B cell (primary cell): ENCODE measurements at regions not wholly inside any gene's neighbourhood (a gene's known extent, or its start where the extent isn't known, plus 50 kb on each side); places are given as distances from the start of the nearest gene placed in this dataset.

Experiments used
- CTCF ChIP-seq: fragments of 200-600 bp; IDR thresholded peaks from one replicate; pipeline ENCODE4 v1.8.0; 2022; ENCODE audit warnings: antibody characterized with exemption, mild to moderate bottlenecking
- EZH2 ChIP-seq: IDR thresholded peaks from 2 replicates; pipeline ENCODE4 v1.6.1; 2012; ENCODE audit warnings: borderline replicate concordance, low read depth, mild to moderate bottlenecking, moderate library complexity, low read length; ENCODE audit not compliant: insufficient read depth, poor library complexity, severe bottlenecking

GRCh38 chr2:224324604-224325003, 77.3 kb downstream of the FAM124B start:
- no peak for TF ChIP-seq EZH2
- TF ChIP-seq CTCF, result no peak
